ENCODE measurements at regions not wholly inside any gene's neighbourhood (a gene's known extent, or its start where the extent isn't known, plus 50 kb on each side); places are given as distances from the start of the nearest gene placed in this dataset.

DNA sequence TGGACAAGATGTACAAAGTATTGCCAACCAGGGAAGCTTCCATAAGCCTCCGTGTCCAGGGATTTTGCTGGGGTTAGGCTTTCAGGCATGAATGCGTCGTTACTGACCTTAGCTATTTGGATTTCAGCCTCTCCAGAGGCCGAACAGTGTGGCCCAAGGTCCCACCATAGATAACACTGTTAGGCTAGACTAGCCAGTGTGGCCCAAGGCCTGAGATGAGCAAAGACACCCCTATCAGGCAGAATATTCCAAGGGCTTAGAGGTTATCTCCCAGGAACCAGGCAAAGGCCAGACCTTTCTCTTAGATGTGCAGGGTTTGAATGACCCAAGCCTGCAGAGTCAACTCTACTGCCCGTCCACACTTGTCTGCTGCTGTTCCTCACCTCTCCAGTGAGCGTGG is 131.7 kb upstream of the NDUFV2 start:
- no peak overlapping the region for H3K4me3 ChIP-seq
- no peak overlapping the region for H3K27ac ChIP-seq
- H3K27me3 ChIP-seq: no peaks in the 10 kb centered on the region
- H2AFZ ChIP-seq: no peak overlapping the region
- H3K36me3 ChIP-seq (replicated peaks; ENCODE audit: insufficient read depth, low read depth): no peaks in the 10 kb centered on the region
- WGBS (ENCODE audit: low lambda C conversion rate, missing lambda C conversion rate): 77% methylated on average over 6 of the region's 6 CpGs
- H3K4me2 ChIP-seq: no peak overlapping the region
- H3K9me3 ChIP-seq (ENCODE audit: low read depth): no peaks in the 10 kb centered on the region
- H3K9me2 ChIP-seq (replicated peaks; ENCODE audit: insufficient read depth): no peaks in the 10 kb centered on the region
- H3K79me2 ChIP-seq: no peaks in the 10 kb centered on the region
- DNase-seq (ENCODE audit: low spot score): no peak
- no peaks in the 10 kb centered on the region for H3K4me1 ChIP-seq (ENCODE audit: insufficient read depth)
- H4K20me1 ChIP-seq (ENCODE audit: insufficient read depth, poor library complexity, severe bottlenecking): no peaks in the 10 kb centered on the region
- TF ChIP-seq, protein P1, sequence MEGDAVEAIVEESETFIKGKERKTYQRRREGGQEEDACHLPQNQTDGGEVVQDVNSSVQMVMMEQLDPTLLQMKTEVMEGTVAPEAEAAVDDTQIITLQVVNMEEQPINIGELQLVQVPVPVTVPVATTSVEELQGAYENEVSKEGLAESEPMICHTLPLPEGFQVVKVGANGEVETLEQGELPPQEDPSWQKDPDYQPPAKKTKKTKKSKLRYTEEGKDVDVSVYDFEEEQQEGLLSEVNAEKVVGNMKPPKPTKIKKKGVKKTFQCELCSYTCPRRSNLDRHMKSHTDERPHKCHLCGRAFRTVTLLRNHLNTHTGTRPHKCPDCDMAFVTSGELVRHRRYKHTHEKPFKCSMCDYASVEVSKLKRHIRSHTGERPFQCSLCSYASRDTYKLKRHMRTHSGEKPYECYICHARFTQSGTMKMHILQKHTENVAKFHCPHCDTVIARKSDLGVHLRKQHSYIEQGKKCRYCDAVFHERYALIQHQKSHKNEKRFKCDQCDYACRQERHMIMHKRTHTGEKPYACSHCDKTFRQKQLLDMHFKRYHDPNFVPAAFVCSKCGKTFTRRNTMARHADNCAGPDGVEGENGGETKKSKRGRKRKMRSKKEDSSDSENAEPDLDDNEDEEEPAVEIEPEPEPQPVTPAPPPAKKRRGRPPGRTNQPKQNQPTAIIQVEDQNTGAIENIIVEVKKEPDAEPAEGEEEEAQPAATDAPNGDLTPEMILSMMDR (IDR thresholded peaks at IDR 0.05; ENCODE audit: poor library complexity): no peak

DNA sequence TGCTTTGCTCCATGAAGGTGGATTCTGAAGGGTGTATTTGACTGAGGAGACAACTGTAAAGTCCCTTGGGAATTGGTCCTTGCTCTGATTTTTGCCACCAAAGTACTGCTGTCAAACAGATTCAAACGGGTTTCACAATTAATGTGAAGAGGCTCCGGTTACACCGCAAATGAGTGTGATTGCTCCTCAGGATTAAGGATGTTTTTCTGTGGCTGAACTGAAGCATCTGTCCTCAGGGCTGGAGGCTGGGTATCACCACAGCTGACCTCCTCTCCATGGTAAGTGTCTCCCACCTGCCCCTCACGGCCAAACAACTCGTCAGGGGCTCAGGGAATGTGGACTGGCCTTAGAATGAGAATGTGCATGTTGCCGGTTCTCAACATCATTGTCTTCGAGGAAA is 130.4 kb upstream of the NDUFV2 start:
- H3K27me3 ChIP-seq: no peaks in the 10 kb centered on the region
- H3K27ac ChIP-seq: no peak overlapping the region
- H3K4me2 ChIP-seq: no peak overlapping the region
- no peaks in the 10 kb centered on the region for H3K4me1 ChIP-seq (ENCODE audit: insufficient read depth)
- no peaks in the 10 kb centered on the region for H3K36me3 ChIP-seq (replicated peaks; ENCODE audit: insufficient read depth, low read depth)
- no peak for TF ChIP-seq EZH2phosphoT487 (IDR thresholded peaks at IDR 0.05; ENCODE audit: low read depth, severe bottlenecking, unreplicated experiment)
- TF ChIP-seq, protein P1 (IDR thresholded peaks at IDR 0.05; ENCODE audit: poor library complexity): no peak
- no peak for TF ChIP-seq EZH2 (IDR thresholded peaks at IDR 0.05; ENCODE audit: borderline replicate concordance)
- H4K20me1 ChIP-seq (ENCODE audit: insufficient read depth, poor library complexity, severe bottlenecking): no peaks in the 10 kb centered on the region
- H2AFZ ChIP-seq: no peak overlapping the region
- H3K79me2 ChIP-seq: no peaks in the 10 kb centered on the region
- H3K9me2 ChIP-seq (replicated peaks; ENCODE audit: insufficient read depth): no peaks in the 10 kb centered on the region
- no peaks in the 10 kb centered on the region for H3K9me3 ChIP-seq (ENCODE audit: low read depth)
- no peak for DNase-seq (ENCODE audit: low spot score)
- 78% methylated on average over 7 of the region's 7 CpGs for WGBS (ENCODE audit: low lambda C conversion rate, missing lambda C conversion rate)
- no peak overlapping the region for H3K4me3 ChIP-seq

DNA sequence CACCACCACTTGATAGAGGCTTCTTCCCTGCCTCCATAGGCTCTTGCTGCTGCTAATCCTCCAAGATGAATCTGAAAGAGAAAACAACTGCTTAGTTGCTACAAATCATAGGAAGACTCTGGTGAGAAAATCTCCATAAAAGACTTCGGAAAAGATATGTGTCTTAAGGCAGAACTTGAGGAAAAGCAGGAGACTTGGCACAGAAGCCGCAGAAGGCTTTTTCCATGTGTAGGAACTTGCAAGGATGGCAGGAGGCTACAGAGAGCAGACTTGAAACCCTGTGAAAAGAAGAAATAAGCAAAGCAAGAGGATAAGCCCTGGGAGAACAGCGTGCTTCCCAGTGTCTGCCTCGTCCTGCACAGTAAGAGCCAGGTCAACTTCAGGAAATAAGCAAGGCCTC is 128.2 kb upstream of the NDUFV2 start:
- H3K4me1 ChIP-seq (ENCODE audit: insufficient read depth): no peaks in the 10 kb centered on the region
- H3K4me3 ChIP-seq: no peak overlapping the region
- H4K20me1 ChIP-seq (ENCODE audit: insufficient read depth, poor library complexity, severe bottlenecking): no peaks in the 10 kb centered on the region
- no peak overlapping the region for H2AFZ ChIP-seq
- no peak overlapping the region for H3K27ac ChIP-seq
- no peaks in the 10 kb centered on the region for H3K9me2 ChIP-seq (replicated peaks; ENCODE audit: insufficient read depth)
- no peak overlapping the region for H3K4me2 ChIP-seq
- H3K9me3 ChIP-seq (ENCODE audit: low read depth): no peaks in the 10 kb centered on the region
- no peak for DNase-seq (ENCODE audit: low spot score)
- TF ChIP-seq EZH2 (IDR thresholded peaks at IDR 0.05; ENCODE audit: borderline replicate concordance) (no peak), EZH2phosphoT487 (IDR thresholded peaks at IDR 0.05; ENCODE audit: low read depth, severe bottlenecking, unreplicated experiment) (no peak)
- TF ChIP-seq, protein P1 (IDR thresholded peaks at IDR 0.05; ENCODE audit: poor library complexity): no peak
- no peaks in the 10 kb centered on the region for H3K36me3 ChIP-seq (replicated peaks; ENCODE audit: insufficient read depth, low read depth)
- H3K79me2 ChIP-seq: no peaks in the 10 kb centered on the region
- 93% methylated on average over 4 of the region's 4 CpGs for whole genome bisulfite sequencing (ENCODE audit: low lambda C conversion rate, missing lambda C conversion rate)
- H3K27me3 ChIP-seq: no peaks in the 10 kb centered on the region

DNA sequence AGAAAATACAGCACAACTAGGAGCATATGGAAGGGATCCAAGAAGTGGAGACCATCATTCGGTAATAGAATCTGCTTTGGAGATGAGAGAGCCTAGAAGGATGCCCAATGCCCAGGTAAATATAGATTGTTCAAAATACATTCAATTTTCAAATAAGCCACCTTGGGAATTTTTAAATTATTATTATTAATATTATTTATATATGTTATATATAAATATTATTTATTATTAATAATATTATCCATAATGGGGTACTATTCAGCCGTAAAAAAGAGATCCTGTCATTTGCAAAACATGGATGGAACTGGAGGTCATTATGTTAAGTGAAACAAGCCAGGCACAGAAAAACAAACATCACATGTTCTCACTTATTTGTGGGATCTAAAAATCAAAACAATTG is 127.8 kb upstream of the NDUFV2 start:
- Histone ChIP-seq H3K9me2 (replicated peaks; ENCODE audit: insufficient read depth) (no peaks in the 10 kb centered on the region), H3K79me2 (no peaks in the 10 kb centered on the region), H3K9me3 (ENCODE audit: low read depth) (no peaks in the 10 kb centered on the region), H3K4me2 (no peak overlapping the region), H3K36me3 (replicated peaks; ENCODE audit: insufficient read depth, low read depth) (no peaks in the 10 kb centered on the region), H2AFZ (no peak overlapping the region), H4K20me1 (ENCODE audit: insufficient read depth, poor library complexity, severe bottlenecking) (no peaks in the 10 kb centered on the region), H3K27me3 (no peaks in the 10 kb centered on the region), H3K27ac (no peak overlapping the region), H3K4me1 (ENCODE audit: insufficient read depth) (no peaks in the 10 kb centered on the region), H3K4me3 (no peak overlapping the region)
- WGBS (ENCODE audit: low lambda C conversion rate, missing lambda C conversion rate): 48% methylated on average over 2 of the region's 2 CpGs
- TF ChIP-seq, protein P1 (IDR thresholded peaks at IDR 0.05; ENCODE audit: poor library complexity): no peak
- no peak for TF ChIP-seq EZH2phosphoT487 (IDR thresholded peaks at IDR 0.05; ENCODE audit: low read depth, severe bottlenecking, unreplicated experiment)
- no peak for TF ChIP-seq EZH2 (IDR thresholded peaks at IDR 0.05; ENCODE audit: borderline replicate concordance)
- no peak for DNase-seq (ENCODE audit: low spot score)

All from hepatocyte (in vitro differentiated cells).